Colon (tissue), 2 donors: ENCODE measurements at regions not wholly inside any gene's neighbourhood (a gene's known extent, or its start where the extent isn't known, plus 50 kb on each side); places are given as distances from the start of the nearest gene placed in this dataset.

Experiments used
- FAIRE-seq: peaks from 2 replicates; lab custom pipeline; 2012; peaks lifted over from hg19 to GRCh38; lab: Jason Lieb, UNC
- donor health status: control.
- donor health status: control.

GRCh38 chr5:82396871-82397514, 118.8 kb upstream of the RPS23 start:
- FAIRE-seq, result no peak

- no peak for FAIRE-seq
These were observed 118.2 kb upstream of the RPS23 start for GRCh38 chr5:82396396-82396795.

- FAIRE-seq, result no peak
These were observed 115.8 kb upstream of the RPS23 start for GRCh38 chr5:82393951-82394350.

GRCh38 chr5:82390088-82390487, 111.9 kb upstream of the RPS23 start:
- no peak for FAIRE-seq

- FAIRE-seq, result no peak
These were observed 111.2 kb upstream of the RPS23 start for GRCh38 chr5:82389347-82389746.

- no peak for FAIRE-seq
These were observed 110.0 kb upstream of the RPS23 start for GRCh38 chr5:82388181-82388580.

- no peak for FAIRE-seq
These were observed 109.6 kb upstream of the RPS23 start for GRCh38 chr5:82387819-82388166.

GRCh38 chr5:82387001-82387818, 109.1 kb upstream of the RPS23 start:
- no peak for FAIRE-seq

- FAIRE-seq, result no peak
These were observed 108.4 kb upstream of the RPS23 start for GRCh38 chr5:82386576-82386975.

- no peak for FAIRE-seq
These were observed 106.0 kb upstream of the RPS23 start for GRCh38 chr5:82384034-82384750.

GRCh38 chr5:82381591-82381990, 103.4 kb upstream of the RPS23 start:
- no peak for FAIRE-seq

GRCh38 chr5:82376307-82376706, 98.2 kb upstream of the RPS23 start:
- FAIRE-seq, result no peak

- no peak for FAIRE-seq
These were observed 97.5 kb upstream of the RPS23 start for GRCh38 chr5:82375488-82376244.

- FAIRE-seq, result no peak
These were observed 96.5 kb upstream of the RPS23 start for GRCh38 chr5:82374637-82375036.

- FAIRE-seq, result no peak
These were observed 89.8 kb upstream of the RPS23 start for GRCh38 chr5:82367930-82368329.

- no peak for FAIRE-seq
These were observed 87.6 kb upstream of the RPS23 start for GRCh38 chr5:82365744-82366228.

GRCh38 chr5:82365026-82365425, 86.9 kb upstream of the RPS23 start:
- FAIRE-seq, result no peak

- FAIRE-seq, result no peak
These were observed 86.3 kb upstream of the RPS23 start for GRCh38 chr5:82364497-82364896.

GRCh38 chr5:82363524-82363923, 85.4 kb upstream of the RPS23 start:
- FAIRE-seq, result no peak

- no peak for FAIRE-seq
These were observed 84.5 kb upstream of the RPS23 start for GRCh38 chr5:82362636-82363035.

- no peak for FAIRE-seq
These were observed 81.9 kb upstream of the RPS23 start for GRCh38 chr5:82360022-82360421.

- no peak for FAIRE-seq
These were observed 81.1 kb upstream of the RPS23 start for GRCh38 chr5:82359272-82359671.
